ENCODE measurements at regions not wholly inside any gene's neighbourhood (a gene's known extent, or its start where the extent isn't known, plus 50 kb on each side); places are given as distances from the start of the nearest gene placed in this dataset.

DNA sequence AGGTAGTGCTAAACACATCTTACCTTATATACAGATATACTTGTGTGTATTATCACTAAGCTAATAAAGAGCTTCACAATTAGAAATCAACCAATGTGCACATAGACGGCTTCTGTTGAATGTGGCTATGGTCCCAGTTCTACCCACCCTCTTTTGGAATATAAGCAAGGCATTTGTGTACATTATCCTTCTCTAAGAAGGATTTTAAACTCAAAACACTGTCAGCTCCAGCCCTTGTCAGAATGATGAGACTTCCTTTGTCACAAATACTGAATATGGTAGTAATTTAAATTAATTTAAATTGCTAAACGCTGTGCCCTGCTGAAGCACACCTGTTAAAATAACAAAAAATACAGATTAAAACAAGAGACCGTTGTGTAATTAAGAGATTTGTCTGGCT, 107.9 kb upstream of the GRAMD2B start:
- no peak for DNase-seq (ENCODE audit: low spot score)

DNA sequence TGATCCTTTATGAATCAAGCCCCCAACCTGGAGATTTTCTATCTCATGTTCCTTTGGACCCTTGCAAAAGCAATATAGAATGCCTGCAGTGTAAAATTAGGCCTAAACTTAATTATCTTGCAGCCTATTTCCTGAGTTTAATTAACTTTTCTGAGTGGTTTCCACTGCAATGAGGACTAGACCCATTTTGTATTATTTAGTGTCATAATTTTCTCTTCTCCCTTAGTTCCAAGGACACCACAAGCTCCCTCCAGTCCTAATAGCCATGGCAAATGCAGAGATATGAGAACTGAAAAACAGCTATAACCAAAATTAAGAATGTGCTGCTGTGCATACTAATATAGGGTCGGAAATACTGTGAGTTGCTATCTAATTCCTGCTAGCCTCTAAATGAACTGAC, 90.9 kb upstream of the GRAMD2B start:
- DNase-seq (ENCODE audit: low spot score), result no peak

DNA sequence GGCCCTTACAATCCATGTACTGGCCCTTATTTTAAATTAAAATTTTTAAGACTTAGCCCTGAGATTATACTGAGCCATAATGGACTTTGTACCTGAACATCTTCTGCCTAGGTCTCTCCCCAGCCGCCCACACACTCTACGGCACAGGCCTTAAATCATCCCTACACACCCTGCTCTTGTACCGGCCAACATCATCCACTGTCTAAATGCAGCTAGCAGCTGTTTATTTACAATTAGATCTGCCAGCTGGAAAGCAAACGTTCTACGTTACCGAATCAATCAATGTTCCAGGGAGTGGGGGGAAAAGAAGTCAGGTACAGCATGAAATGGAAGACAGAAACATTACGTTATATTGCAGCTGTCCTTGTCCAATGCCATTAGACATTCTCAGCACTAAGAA, 88.4 kb upstream of the GRAMD2B start:
- no peak for DNase-seq (ENCODE audit: low spot score)

DNA sequence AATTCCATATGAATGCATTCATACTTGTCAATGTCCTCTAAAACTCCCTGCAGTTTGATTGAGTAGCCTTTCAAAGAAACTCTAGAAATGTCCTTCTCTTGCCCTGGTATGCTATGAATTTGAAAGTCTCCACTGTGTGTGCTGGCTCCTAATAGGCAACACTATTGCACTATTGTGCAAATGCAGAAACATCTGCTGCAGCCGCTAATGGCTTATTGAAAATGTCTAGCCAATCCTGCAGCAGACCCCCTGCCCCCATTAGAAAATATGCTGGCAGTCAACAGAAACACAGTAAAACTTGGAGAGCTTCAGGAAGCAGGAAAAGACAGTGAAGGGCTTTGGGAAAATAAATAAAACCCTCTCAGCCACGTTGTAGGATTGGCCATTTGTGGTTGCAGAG, 87.3 kb upstream of the GRAMD2B start:
- peak; percentile 42 for DNase-seq (ENCODE audit: low spot score)

DNA sequence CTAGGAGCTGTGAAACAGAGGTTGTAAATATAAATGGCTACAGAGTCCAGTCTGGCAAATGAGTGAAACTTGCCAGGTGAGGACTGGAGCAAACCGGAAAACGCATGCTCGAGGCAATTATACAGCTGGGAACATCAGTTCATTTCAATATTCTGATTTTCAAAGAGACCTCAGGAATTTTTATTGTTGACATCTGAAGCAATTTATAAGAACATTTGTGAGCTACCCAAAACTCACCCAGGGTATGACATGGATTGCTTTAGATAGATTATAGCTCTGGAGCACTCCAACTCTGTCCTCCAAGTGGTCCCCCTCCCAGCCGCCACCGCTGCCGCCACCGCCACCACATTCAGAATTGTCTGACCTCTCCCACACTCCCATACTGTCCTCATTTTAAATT, 84.6 kb upstream of the GRAMD2B start:
- DNase-seq (ENCODE audit: low spot score), result no peak

DNA sequence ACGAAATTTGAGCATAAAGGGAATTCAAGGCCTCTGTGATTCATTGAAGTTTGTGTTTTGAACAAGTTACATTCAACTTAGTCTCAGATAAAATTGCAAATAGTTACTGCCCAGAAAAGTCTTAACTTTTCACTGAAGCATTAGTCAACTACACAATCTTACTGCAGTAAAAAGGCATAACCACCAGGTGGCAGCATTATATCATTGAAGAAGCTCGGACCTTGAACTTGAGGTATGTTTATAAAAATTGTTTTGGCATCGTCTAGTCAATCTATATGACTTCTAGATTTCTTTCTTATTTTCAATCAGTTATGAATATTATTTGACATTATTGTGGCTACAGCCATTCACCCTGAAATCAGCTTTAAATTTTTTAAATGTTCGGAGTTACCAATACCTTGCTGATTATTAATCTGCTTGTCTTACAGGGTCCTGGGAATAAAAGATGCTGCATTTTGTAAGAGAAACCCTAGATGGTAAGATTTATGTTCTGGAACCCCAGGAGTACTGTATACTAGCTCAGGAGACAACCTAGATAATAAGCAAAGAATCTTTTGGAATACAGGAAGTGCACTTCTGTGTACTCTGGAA, 83.9 kb upstream of the GRAMD2B start:
- peak; percentile 53 for DNase-seq (ENCODE audit: low spot score)

DNA sequence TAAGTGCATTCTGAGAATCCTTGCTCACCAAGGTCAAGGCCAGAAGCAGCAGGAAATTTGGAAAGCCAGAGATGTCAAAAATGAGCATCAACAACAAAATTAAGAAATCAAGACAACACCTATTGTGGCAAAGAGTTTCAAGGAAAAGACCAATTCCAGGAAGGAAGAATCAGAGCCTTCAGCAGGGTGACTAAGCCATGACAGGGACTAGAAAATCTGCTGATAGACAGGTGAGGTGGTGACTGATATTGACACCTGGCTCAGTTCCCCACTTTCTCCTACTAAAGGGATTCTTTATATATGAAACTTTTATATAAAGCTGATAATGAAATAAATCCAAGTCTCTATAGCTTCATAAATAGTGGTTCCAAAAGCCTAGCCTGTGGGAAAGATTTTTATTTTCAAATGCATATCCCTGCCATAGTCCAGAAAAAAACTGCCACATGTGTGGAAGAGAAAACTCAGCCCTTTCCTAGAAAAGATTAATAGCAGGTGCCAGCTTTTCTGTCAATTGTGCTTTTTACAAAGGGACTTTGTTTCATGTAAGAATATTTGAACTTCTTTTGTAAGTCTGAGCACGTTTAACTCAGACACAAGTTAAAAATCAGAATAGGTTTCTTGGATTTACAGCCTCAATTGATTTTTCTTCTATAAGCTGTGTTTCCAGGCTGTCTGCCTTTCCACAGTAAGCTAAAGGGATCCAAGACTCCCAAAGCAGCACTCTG, 81.1 kb upstream of the GRAMD2B start:
- no peak for DNase-seq (ENCODE audit: low spot score)

DNA sequence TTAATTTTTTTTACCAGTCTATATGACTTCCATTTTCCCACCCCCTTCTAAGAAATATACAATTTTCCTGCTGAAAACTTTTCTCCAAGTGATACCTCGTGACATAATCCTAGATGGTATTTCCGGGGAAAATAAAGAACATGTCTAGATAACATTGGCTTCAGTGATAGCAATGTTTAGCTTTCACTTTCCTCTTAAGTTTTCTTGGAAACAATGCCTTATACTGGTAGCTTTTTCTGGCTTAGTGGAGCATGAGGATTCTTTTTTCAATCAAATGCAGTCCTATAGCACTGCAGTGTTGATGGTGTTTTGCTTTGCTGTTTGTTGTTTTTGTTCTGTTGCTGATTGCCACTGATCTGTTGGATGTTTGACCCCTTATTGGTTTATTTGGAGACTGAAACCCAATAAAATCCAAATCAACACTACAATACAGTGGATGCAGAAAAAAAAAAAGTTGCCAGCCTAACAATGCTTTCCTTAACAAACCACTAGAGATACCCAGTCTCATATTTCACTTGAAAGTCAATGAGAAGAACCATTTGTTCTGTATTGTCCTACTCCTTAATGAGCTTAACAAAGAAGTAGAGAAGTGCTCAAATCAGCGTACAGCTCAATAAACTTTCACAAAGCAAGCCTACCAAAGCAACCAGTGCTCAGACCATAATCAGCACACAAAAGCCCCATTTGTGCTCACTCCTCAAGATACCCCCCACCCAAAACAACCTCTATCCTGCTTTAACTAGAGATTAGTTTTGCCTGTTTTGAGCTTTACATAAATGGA, 74.2 kb upstream of the GRAMD2B start:
- DNase-seq (ENCODE audit: low spot score), result no peak

DNA sequence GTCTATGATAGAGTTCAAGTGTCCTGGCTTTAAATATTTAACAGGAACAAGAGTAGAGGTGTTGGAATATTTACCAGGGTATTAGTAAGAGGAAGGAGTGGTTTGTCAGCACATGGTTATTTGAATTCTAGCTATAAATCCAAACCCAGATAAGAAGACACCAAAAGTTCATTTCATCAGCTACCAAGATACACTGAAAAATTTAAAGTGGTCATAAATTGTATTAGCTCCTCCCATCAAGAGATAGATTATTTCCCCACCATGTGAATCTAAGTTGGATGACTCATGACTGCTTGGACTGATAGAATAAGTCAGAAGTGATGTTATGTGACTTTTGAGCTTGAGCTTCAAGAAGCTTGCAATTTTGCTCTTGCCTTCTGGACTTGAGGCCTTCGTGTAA, 72.1 kb upstream of the GRAMD2B start:
- DNase-seq (ENCODE audit: low spot score), result peak; percentile 23

DNA sequence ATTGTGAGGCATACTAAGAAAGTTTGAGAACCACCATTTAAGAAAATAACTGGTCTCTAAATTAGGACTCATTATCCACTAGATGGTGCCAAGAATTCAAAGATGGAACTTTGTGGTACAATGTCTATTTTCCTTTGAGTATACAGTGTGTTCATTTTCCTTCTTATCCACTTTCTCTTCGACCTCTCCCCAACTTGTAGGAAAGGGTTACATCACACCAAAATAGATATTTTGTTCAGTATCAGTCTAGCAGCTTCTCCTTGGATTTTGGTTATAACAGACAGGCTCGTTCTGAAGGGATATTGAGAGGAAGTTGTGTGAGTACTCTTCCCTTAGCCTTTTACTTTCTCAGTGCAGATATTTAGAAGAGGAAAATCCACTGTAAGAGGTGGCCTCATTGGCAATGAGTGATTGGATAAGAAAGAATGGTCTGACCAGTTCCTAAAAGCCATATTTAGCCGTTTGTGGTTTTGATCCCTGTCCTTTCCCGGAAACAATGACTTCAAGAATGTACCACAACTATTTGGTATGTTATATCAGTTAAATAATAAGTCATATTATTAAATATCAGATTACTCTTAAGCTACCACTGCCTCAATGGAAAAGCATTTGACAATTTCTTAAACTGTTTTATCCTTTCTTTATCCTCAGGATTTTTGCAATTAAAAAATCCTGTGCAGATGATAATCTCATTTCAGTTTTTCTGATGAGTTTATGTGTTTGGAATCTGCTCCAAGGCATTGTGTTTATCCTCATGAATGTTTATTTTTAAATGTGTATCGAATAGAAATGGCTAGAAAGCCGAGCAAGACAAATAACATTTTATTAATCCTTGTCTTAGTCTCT, 69.0 kb upstream of the GRAMD2B start:
- DNase-seq (ENCODE audit: low spot score), result peak; percentile 80

DNA sequence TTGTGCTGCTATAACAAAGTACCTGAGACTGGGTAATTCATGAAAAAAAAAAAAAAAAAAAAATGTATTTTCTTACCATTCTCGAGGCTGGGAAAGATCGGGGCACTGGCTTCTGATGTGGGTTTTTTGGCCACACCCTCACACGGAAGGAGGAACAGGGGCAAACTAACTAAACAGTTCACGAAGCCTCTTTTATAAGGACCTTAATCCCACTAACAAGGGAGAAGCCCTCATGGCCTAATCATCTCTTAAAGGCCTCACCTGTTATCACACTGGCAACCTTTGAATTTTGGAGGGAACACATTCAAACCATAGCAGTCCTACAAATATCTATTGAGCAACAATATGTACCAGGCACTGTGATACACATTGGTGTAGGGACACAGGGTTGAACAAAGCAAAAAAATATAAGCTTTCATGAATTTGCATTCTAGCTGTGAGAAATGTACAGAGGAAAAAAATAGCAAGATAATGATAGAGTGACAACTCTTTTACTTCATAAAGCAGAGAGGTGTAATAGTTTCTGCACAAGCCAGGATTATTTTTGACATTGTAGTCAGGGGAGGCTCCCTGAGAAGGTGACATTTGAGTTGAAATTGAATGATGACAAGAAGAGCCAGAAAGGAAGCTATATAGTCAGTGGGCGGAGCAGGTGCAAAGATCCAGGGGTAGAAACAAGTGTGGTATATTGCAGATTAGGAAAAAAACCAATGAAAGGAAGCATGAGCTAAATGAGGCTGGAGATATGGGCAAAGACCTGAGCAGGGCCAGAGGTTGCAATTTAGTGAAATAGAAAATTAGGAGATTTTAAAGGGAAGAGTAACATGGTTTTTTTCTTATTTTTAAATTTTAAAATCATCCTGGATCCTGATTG, 68.1 kb upstream of the GRAMD2B start:
- no peak for DNase-seq (ENCODE audit: low spot score)

DNA sequence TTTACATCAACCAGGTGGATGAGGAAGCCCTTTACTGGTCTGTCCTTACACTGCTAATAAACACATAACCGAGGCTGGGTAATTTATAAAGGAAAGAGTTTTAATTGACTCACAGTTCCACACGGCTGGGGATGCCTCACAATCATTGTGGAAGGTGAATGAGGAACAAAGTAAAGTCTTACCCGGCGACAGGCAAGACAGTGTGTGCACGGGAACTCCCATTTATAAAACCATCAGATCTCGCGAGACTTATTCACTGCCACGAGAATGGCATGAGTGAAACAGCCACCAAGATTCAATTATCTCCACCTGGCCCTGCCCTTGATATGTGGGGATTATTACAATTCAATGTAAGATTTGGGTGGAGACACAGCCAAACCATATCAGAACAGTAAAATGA, 67.3 kb upstream of the GRAMD2B start:
- DNase-seq (ENCODE audit: low spot score), result no peak

DNA sequence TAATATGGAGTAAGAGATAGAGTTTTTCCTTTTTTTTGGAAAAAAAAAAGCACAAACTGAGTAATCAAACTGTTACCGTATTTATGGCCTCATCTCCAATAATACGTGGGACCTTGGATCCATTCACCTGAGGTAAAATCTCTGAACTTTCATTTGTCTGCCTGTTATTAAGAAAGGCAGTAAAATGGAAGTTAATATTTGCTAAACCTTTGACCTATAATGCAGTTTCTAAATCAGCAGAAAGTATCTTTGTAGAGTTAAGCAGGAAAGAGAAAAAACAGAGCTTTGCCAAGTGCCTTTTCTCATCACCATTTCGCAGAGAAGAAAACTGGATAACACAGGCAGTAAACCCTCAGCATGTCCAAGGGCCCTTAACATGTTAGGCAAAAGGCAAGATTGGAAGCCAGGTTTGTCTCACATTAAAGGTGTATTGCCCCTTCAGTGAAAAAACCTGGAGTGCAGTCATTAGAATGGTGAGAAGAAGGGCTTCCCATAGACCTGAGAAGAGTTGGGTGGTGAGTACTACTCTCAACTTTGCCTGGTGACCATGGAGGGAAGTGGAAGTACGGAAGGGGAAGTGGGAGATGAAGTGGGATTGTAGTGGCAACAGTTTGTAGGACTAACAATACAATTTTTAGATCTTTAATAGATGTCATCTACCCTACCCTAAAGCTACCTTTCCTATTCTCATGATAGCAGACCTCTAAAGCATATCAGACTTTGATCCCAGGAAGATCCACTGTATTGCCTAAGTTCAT, 65.4 kb upstream of the GRAMD2B start:
- DNase-seq (ENCODE audit: low spot score), result no peak

DNA sequence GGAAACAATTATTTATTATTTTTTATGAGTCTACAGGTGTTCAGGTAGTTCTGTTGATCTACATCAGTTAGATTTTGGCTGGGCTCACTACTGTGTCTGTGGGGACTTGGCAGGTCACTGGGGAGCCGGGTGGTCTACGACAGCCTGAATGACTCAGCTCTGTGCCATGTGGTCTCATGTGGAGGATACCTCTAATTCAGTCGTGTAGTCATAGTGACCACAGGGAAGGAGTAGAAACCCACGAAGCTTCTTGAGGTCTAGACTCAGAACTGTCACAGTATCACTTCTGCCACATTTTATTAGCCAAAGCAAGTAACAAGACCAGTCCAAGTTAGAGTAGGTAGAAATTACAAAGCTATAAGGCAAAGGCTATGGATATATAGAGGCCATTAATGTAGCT, 64.7 kb upstream of the GRAMD2B start:
- DNase-seq (ENCODE audit: low spot score), result peak; percentile 24

DNA sequence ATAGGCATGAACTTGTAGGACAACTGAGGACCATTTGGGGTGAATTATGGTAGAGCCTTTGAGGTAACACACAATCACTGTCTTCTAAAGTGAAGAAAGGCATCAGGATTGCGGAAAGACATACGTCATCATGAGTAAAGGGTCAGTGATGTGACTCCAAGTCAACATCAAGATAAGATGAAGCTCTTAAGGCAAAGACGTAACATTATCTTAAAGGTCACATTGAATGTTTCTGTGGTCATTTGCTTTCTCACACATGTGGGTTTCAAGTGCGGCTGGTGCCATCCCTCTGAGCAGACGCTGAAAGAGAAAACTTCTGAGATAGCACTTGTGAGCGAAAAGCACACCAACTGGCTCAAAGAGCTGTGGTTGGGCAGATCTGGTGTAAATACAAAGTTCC, 63.3 kb upstream of the GRAMD2B start:
- no peak for DNase-seq (ENCODE audit: low spot score)

DNA sequence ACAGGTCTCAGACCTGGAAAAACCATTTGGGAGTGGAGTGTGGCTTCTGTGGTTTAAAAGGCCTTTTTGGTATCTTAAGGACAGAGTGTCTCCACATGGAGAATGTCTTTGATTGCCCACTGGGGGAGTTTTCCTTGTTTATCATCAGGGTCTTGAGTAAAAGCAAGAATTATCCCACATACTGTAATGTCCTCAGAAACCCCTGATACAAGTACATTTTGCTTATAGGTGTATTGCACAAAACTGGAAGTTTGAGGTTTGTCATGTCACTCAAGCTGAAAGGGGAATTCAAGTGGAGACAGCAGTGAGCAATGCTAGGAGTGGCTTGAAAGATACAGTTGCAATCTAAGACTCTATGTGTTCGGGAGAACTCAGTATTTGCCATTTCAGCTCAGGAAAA, 62.7 kb upstream of the GRAMD2B start:
- DNase-seq (ENCODE audit: low spot score), result no peak

DNA sequence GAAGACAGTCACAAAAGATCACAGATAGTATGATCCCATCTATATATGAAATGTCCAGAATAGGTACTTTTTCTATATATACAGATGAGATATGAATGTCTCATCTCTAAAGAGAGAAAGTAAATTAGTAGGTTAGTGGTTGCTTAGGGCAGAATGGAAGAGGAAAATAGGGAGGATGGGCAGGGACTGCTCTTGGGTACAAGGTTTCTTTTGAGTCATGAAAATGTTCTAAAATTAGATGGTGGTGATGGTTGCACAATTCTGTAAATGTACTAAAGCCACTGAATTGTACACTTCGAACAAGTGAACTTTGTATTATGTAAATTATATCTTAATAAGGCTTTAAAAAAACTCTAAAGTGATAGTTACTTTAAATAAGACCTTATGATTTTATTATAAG, 59.6 kb upstream of the GRAMD2B start:
- DNase-seq (ENCODE audit: low spot score), result no peak

DNA sequence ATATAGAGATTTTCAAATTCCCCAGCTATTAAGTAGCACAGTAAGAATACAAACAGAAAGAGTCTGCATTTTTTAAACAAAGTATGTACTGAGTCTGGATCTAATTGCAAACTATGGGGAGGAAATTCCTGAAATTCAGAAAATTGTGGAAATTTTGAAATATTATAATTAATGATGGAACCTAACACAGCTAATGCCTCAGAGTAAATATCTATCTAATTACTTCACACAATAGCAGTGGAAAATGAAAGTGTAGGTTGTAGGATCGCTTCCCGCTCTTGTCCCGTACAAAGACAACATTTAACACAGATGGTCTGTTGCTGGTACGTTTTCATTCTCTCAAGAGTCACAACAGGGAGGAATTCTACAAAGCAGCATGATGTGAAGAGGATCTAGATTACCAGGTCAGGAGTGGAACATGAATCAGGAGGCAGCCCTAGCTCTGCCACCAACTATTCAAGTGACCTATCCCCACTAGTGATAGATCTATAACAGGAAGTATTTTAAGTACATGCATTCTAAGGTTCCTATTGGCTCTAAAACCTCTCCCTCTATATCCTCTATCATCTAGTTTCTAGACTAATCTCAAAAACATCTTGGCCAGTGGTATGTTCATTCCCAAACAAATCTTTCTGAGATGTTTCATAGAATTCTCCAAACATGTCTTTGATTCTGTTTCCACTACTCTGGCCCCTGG, 58.9 kb upstream of the GRAMD2B start:
- no peak for DNase-seq (ENCODE audit: low spot score)

DNA sequence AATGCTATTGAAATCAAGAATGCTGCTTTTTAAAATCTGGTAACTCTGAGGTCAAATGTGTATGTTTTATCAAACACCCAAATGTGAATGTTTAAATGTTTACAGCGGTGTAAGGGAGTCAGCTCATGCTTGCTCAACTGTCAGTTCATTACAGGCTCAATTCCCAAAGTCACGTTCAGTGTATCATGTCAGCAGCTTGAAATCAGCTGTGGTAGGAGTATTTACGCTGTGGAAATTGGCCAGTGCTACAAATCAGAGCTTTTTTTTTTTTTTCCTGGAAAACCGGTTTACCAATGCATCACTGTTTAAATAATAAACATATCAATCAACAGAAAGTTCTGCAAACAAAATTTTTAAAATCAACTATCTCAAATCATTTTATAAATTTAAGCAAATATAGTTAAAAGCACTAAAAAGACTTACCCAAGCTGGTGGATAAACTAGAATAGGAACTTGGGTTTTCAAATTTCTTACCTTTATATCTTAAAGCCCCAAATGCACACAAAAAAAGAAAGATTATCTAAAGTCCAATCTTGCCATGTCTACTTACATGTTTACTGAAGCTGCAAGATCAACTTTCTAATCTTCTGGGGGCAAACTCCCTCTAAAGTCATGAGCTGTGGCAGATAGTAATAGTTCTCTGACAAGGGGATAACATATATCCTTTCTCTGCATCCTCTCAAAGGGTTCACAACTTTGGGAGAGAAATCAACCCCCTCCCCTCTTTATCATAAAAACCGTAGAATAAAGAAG, 57.6 kb upstream of the GRAMD2B start:
- DNase-seq (ENCODE audit: low spot score), result no peak
